BLaER1 (cell line): ENCODE measurements at regions not wholly inside any gene's neighbourhood (a gene's known extent, or its start where the extent isn't known, plus 50 kb on each side); places are given as distances from the start of the nearest gene placed in this dataset.

Source experiments
- H3K27ac ChIP-seq: shearing (Covaris generic); formaldehyde crosslinking; 2 replicates; pipeline ENCODE4 v1.8.1; 2022
- H3K27me3 ChIP-seq: shearing (Covaris generic); formaldehyde crosslinking; 2 replicates; pipeline ENCODE4 v1.8.1; 2022
- H3K36me3 ChIP-seq: shearing (Covaris generic); formaldehyde crosslinking; 2 replicates; pipeline ENCODE4 v1.8.1; 2022
- H3K4me1 ChIP-seq: shearing (Covaris generic); formaldehyde crosslinking; 2 replicates; pipeline ENCODE4 v1.8.1; 2022
- H3K4me2 ChIP-seq: shearing (Covaris generic); formaldehyde crosslinking; 2 replicates; pipeline ENCODE4 v1.8.1; 2022
- H3K4me3 ChIP-seq: shearing (Covaris generic); formaldehyde crosslinking; 2 replicates; pipeline ENCODE4 v1.8.1; 2022
- H3K9ac ChIP-seq: shearing (Covaris generic); formaldehyde crosslinking; 2 replicates; pipeline ENCODE4 v1.8.1; 2022
- H3K9me3 ChIP-seq: shearing (Covaris generic); formaldehyde crosslinking; 2 replicates; pipeline ENCODE4 v1.8.1; 2022
- H4K20me1 ChIP-seq: shearing (Covaris generic); formaldehyde crosslinking; 2 replicates; pipeline ENCODE4 v1.8.1; 2022
- Cebpa-rat ChIP-seq: shearing (Covaris generic); IDR thresholded peaks from 2 replicates; pipeline ENCODE4 v1.8.1; 2022

DNA sequence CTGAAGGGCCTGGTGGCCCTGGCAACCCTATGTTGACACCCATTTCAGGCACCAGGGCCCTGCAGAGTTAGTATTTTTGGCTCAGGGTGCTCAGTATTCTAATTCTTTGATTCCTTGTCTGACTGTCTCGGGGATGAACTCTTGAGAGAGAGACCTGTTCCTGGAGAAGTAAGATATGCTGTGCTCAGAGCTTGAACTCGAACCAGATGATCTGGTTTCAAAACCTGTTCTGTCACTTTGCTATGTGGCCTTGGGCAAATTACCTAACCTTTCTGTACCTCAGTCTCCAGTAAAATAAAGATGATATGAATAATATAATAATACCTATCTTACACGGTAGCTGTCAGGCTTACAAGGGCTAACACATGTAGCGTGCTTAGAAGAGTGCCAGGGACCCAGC, 294.2 kb downstream of the DYSF start:
- Histone ChIP-seq H3K9ac (no peak overlapping the region), H3K4me2 (no peak overlapping the region), H3K27me3 (no peaks in the 10 kb centered on the region), H3K4me3 (no peak overlapping the region), H3K4me1 (no peaks in the 10 kb centered on the region), H3K9me3 (no peaks in the 10 kb centered on the region), H3K36me3 (no peaks in the 10 kb centered on the region), H3K27ac (no peak overlapping the region), H4K20me1 (no peaks in the 10 kb centered on the region)
- no peak for TF ChIP-seq Cebpa-rat

DNA sequence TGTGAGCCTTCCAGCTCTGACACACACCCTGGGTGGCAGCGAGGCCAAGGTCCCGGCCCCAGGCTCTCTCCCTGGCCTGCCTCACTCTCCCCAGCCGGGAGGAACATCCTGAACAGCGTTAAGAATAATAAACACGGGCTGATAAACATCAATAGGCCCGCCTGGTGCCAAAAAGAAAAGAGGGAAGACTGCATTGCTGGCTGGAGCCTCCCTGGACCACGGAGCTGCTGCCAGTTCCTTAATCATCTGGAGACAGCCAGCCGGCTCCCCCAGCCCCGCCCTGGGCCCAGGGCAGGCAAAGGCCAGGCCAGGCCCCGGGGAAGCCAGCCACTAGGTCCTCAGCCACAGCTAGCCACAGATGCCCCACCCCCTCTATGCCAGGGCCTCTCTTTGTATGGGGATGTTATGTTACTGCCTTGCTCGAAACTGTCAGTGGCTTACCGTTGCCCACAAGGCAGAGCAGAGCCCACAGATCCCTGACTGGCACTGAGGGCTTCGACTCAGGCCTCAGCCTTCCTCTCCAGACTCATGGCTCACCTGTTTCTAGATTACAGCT, 293.7 kb downstream of the DYSF start:
- no peaks in the 10 kb centered on the region for H4K20me1 ChIP-seq
- H3K36me3 ChIP-seq, result no peaks in the 10 kb centered on the region
- no peak overlapping the region for H3K4me3 ChIP-seq
- TF ChIP-seq Cebpa-rat, result no peak
- H3K9ac ChIP-seq, result no peak overlapping the region
- H3K9me3 ChIP-seq, result no peaks in the 10 kb centered on the region
- no peak overlapping the region for H3K4me2 ChIP-seq
- H3K4me1 ChIP-seq, result no peaks in the 10 kb centered on the region
- no peak overlapping the region for H3K27ac ChIP-seq
- no peaks in the 10 kb centered on the region for H3K27me3 ChIP-seq

DNA sequence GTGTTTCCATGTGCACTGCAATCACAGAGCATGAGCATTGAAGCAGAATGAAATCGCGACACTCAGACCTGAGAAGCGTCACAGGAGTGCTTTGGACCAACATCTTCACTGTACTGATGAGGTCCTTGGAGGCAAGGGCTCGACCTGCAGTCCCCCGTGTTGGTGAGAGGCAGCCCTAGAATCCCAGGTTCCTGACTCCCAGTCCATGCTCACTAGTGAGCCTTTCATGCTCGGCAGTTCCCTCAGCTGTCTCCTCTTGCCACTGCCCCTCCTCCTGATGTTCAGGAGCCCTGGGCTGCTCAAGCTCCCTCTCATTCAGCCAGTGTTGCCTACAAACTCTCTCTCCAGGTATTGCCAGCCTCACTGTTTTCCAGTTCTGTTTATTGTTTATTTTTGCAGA, 291.4 kb downstream of the DYSF start:
- Histone ChIP-seq H3K9me3 (peaks cover 15% of the 10 kb centered on the region), H3K36me3 (no peaks in the 10 kb centered on the region), H3K27ac (no peak overlapping the region), H3K4me3 (no peak overlapping the region), H3K4me1 (no peaks in the 10 kb centered on the region), H3K27me3 (no peaks in the 10 kb centered on the region), H3K9ac (no peak overlapping the region), H4K20me1 (no peaks in the 10 kb centered on the region), H3K4me2 (no peak overlapping the region)
- no peak for TF ChIP-seq Cebpa-rat

DNA sequence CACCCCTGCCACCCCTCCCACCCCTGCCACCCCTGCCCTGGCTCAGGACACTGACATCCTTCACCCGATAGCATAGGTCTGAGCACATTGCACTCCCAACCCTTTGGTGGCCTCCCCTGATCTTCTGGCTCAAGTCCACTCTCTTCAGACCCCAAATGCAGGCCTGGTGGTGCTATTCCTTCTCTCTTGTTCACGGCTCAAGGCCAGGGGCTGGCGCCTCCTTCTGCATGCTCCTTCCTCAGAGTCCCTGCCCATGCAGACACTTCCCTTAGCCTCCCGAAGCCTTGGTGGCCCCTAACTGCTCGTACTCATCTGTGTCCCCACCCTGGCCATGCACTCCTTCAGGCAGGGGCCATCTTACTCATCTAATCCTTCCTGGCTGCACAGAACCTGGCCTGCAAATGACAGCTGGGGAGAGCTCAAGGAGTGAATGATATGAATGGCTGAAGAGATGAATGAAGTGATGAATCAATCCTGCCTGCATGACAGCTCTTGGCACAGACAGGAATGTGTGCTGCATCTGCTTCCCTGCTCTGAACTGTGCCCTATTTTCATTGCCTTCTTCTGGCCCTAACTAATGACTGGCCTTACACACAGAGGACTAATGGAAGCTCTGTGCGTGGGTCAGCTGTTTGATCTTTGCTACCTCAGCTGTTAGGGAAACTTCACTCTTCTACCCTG, 290.8 kb downstream of the DYSF start:
- Histone ChIP-seq H3K9me3 (peaks cover 15% of the 10 kb centered on the region), H3K36me3 (no peaks in the 10 kb centered on the region), H4K20me1 (no peaks in the 10 kb centered on the region), H3K4me1 (no peaks in the 10 kb centered on the region), H3K27me3 (no peaks in the 10 kb centered on the region), H3K4me2 (no peak overlapping the region), H3K27ac (no peak overlapping the region), H3K4me3 (no peak overlapping the region), H3K9ac (no peak overlapping the region)
- TF ChIP-seq Cebpa-rat, result no peak

DNA sequence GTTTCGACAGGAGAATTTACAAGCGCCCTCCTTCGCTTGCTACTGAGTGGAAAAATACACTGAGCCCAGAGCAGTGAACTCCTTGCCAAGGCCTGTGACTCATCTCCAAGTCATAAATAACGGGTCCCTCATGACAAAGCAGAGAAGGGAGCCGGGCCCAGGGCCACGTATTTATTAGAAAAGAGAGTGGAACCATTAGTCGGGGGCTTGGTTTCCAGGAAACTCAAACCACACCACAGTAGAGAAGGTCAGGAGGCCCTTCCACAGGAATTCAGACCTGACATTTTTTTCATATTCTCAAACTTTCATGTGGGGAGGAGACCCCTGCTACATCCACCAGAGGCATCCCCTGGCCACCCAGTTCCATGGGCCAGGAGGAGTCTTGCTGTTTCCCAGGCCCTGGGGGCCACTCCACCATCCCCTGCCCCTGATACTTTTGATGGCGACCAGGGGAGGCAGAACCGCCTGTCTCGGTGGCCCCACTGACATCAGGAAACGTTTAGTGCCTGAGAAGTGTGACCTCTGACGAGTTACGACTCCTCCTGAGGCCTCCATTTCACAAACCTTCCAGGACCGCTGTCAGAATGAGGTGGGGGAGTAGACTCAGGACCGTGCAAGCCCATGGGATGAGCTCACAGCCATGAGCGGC, 289.7 kb downstream of the DYSF start:
- Histone ChIP-seq H3K4me2 (no peak overlapping the region), H3K36me3 (no peaks in the 10 kb centered on the region), H3K9ac (no peak overlapping the region), H3K27me3 (no peaks in the 10 kb centered on the region), H3K4me3 (no peak overlapping the region), H3K4me1 (peaks cover 2% of the 10 kb centered on the region; the same call in 1 of the 2 replicates), H4K20me1 (no peaks in the 10 kb centered on the region), H3K9me3 (peaks cover 15% of the 10 kb centered on the region), H3K27ac (no peak overlapping the region)
- no peak for TF ChIP-seq Cebpa-rat

DNA sequence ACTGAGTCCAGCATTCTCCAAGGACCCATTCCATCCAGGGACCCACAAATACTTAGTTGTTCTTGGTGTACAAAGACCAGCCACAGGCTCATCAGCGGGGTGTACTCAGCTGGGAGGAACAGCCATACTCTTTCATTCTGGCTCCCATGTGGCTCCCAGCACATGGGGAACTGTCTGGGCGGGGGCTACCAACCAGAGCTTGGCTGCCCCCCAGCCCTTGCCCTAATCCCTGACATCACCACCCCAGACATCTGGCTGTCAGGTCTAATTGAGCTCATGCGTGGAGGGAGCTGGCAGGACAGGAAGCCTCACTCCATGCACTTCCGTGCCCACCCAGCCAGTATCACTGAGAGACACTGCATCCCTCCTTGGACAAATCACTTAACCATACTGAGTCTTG, 283.6 kb downstream of the DYSF start:
- TF ChIP-seq Cebpa-rat, result no peak
- H4K20me1 ChIP-seq, result no peaks in the 10 kb centered on the region
- H3K36me3 ChIP-seq, result no peaks in the 10 kb centered on the region
- H3K9ac ChIP-seq, result no peak overlapping the region
- H3K4me1 ChIP-seq, result peaks cover 6% of the 10 kb centered on the region; the same call in 1 of the 2 replicates
- H3K4me3 ChIP-seq, result no peak overlapping the region
- no peak overlapping the region for H3K27ac ChIP-seq
- H3K9me3 ChIP-seq, result peaks cover 15% of the 10 kb centered on the region
- no peak overlapping the region for H3K4me2 ChIP-seq
- no peaks in the 10 kb centered on the region for H3K27me3 ChIP-seq

DNA sequence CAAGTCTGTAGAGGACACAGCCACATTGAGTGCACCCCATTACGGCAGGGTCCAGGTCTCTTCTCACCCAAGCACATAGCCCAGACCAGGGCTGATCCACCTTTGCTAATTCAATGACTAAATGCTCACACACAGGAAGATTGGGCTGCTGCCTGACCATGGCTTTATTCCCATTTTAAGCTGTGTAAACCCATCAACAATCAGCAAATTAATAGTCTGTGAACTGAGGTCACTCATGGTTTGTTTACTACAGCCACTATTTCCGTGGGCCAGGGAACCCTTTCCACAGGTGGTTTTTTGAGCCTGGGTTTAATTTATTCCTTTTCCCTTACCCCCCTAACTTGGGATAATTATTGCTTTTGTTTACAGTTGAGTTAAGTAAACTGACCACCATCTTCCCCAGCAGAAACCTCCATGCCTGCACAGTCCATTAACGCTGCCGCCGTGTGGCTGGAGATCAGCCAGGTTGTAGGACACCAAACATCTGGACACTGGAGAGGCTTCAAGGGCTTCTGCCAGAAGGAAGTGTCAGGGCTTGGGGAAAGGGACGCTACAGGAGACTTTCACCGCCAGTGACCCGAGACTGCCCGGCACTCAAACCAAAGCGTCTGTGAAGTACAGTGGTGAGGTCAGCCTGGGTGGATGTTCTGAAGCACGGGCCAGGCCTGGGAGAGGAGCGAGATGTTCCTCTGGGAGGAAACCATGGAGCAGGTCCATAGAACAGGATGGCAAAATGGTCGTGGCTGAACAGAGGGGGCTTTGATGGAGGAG, 282.9 kb downstream of the DYSF start:
- H3K4me1 ChIP-seq, result peaks cover 6% of the 10 kb centered on the region; the same call in 1 of the 2 replicates
- no peak overlapping the region for H3K9ac ChIP-seq
- no peak for TF ChIP-seq Cebpa-rat
- no peaks in the 10 kb centered on the region for H3K36me3 ChIP-seq
- no peaks in the 10 kb centered on the region for H4K20me1 ChIP-seq
- peaks cover 14% of the 10 kb centered on the region for H3K9me3 ChIP-seq
- no peak overlapping the region for H3K4me3 ChIP-seq
- H3K27ac ChIP-seq, result no peak overlapping the region
- H3K27me3 ChIP-seq, result no peaks in the 10 kb centered on the region
- H3K4me2 ChIP-seq, result no peak overlapping the region
